ENCODE measurements at regions not wholly inside any gene's neighbourhood (a gene's known extent, or its start where the extent isn't known, plus 50 kb on each side); places are given as distances from the start of the nearest gene placed in this dataset.

GRCh38 chr19:30883071-30883470 is 466.2 kb downstream of the TSHZ3 start:
- DNase-seq, result peak; percentile 20
- no peak overlapping the region for H2AK5ac ChIP-seq (ENCODE audit: insufficient read length, low read length)
- Mint-ChIP-seq H3K4me3 (no peak overlapping the region), H3K9me3 (no peaks in the 10 kb centered on the region; a peak in 1 of 5 replicates), H3K27me3 (ENCODE audit: low read depth) (peaks cover 3% of the 10 kb centered on the region; the same call in 1 of the 2 replicates), H3K27ac (no peak overlapping the region), H3K36me3 (ENCODE audit: insufficient read depth in 1 of 3, low read depth in 3 of 3) (no peaks in the 10 kb centered on the region; a peak in 1 of 7 replicates), H3K4me1 (peaks cover 2 to 3% of the 10 kb centered on the region in 2 experiments; a peak in 3 of 4 replicates)
- H4K8ac ChIP-seq (replicated peaks; ENCODE audit: insufficient read length, low read depth, low read length), result no peak overlapping the region
- no peak overlapping the region for H4K5ac ChIP-seq (ENCODE audit: insufficient read length, low read depth, low read length)
- H3K56ac ChIP-seq (ENCODE audit: insufficient read length, low read depth, low read length), result no peak overlapping the region
- H3K9me3 ChIP-seq (ENCODE audit: control insufficient read depth, low read depth, low read length), result no peaks in the 10 kb centered on the region
- WGBS (ENCODE audit: extremely low coverage, insufficient read length, low lambda C conversion rate), result no CpG with 5 or more reads among the region's 4 CpGs
- no peak overlapping the region for H2BK15ac ChIP-seq (ENCODE audit: low read depth, low read length)
- H3K18ac ChIP-seq (ENCODE audit: insufficient read length, low read depth, low read length), result no peak overlapping the region
- no peak overlapping the region for H2BK5ac ChIP-seq (ENCODE audit: insufficient read length, low read length)
- H2BK20ac ChIP-seq (ENCODE audit: low read depth, low read length, poor library complexity, severe bottlenecking), result no peak overlapping the region
- H3K4ac ChIP-seq (ENCODE audit: low read depth, low read length), result no peak overlapping the region
- H2BK12ac ChIP-seq (ENCODE audit: insufficient read length, low read depth, low read length), result no peak overlapping the region
- no peak overlapping the region for H4K91ac ChIP-seq (ENCODE audit: insufficient read length, low read depth, low read length)
- no peak overlapping the region for H3T11ph ChIP-seq (ENCODE audit: low read length)
- H2AFZ ChIP-seq (ENCODE audit: low read length), result no peak overlapping the region
- no peaks in the 10 kb centered on the region for H3K23me2 ChIP-seq (ENCODE audit: insufficient read length, low read depth, low read length, poor library complexity, severe bottlenecking)
- H3K79me1 ChIP-seq (ENCODE audit: insufficient read depth, low read depth, low read length, poor library complexity, severe bottlenecking), result no peaks in the 10 kb centered on the region
- H3K9ac ChIP-seq (ENCODE audit: extremely low read depth, insufficient read length, low read length), result no peak overlapping the region
- TF ChIP-seq, protein P1, sequence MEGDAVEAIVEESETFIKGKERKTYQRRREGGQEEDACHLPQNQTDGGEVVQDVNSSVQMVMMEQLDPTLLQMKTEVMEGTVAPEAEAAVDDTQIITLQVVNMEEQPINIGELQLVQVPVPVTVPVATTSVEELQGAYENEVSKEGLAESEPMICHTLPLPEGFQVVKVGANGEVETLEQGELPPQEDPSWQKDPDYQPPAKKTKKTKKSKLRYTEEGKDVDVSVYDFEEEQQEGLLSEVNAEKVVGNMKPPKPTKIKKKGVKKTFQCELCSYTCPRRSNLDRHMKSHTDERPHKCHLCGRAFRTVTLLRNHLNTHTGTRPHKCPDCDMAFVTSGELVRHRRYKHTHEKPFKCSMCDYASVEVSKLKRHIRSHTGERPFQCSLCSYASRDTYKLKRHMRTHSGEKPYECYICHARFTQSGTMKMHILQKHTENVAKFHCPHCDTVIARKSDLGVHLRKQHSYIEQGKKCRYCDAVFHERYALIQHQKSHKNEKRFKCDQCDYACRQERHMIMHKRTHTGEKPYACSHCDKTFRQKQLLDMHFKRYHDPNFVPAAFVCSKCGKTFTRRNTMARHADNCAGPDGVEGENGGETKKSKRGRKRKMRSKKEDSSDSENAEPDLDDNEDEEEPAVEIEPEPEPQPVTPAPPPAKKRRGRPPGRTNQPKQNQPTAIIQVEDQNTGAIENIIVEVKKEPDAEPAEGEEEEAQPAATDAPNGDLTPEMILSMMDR (conservative IDR thresholded peaks at IDR 0.05), result no peak
- H3K23ac ChIP-seq (ENCODE audit: insufficient read length, low read depth, low read length), result no peak overlapping the region
- no peak overlapping the region for H3K4me2 ChIP-seq (ENCODE audit: insufficient read depth, insufficient read length, low read length)
- H3K27ac ChIP-seq (ENCODE audit: insufficient read length, low read depth, low read length), result no peak overlapping the region
- H2BK120ac ChIP-seq (ENCODE audit: low read depth, low read length, poor library complexity, severe bottlenecking), result no peak overlapping the region
- H3K79me2 ChIP-seq (ENCODE audit: insufficient read depth, low read length), result no peaks in the 10 kb centered on the region
- H4K20me1 ChIP-seq (ENCODE audit: control insufficient read depth, insufficient read depth, insufficient read length), result no peaks in the 10 kb centered on the region
- no peaks in the 10 kb centered on the region for H3K4me1 ChIP-seq (ENCODE audit: insufficient read depth, low read length)
- no peaks in the 10 kb centered on the region for H3K27me3 ChIP-seq (ENCODE audit: insufficient read depth, low read length)
- H3K14ac ChIP-seq (ENCODE audit: insufficient read depth, low read length), result no peak overlapping the region

All from H9 (cell line).